Nephron progenitor cell (in vitro differentiated cells): ENCODE measurements at regions not wholly inside any gene's neighbourhood (a gene's known extent, or its start where the extent isn't known, plus 50 kb on each side); places are given as distances from the start of the nearest gene placed in this dataset.

Source experiments
- DNase-seq: peaks from one replicate; pipeline ENCODE4 v3.0.0; 2021
- H3K27ac Mint-ChIP-seq: 2 replicates; pipeline ENCODE4 v1.8.0; 2021; ENCODE audit warnings: mild to moderate bottlenecking, moderate library complexity, mixed read lengths
- H3K27me3 Mint-ChIP-seq: 2 replicates; pipeline ENCODE4 v1.8.0; 2021; ENCODE audit warnings: mild to moderate bottlenecking, low read depth, mixed read lengths; ENCODE audit not compliant: poor library complexity
- H3K36me3 Mint-ChIP-seq: 2 replicates; pipeline ENCODE4 v1.8.0; 2021; ENCODE audit warnings: low read depth, mixed read lengths
- H3K4me1 Mint-ChIP-seq: 2 replicates; pipeline ENCODE4 v1.8.0; 2021; ENCODE audit warnings: mixed read lengths
- H3K4me3 Mint-ChIP-seq: 2 replicates; pipeline ENCODE4 v1.8.0; 2021; ENCODE audit warnings: mild to moderate bottlenecking, moderate library complexity, mixed read lengths
- H3K9me3 Mint-ChIP-seq: 2 replicates; pipeline ENCODE4 v1.8.0; 2021; ENCODE audit warnings: mild to moderate bottlenecking, moderate library complexity, mixed read lengths
- TF ChIP-seq, protein P1 (sequence below): fragments of 200-600 bp; sonication (generic); IDR thresholded peaks from 2 replicates; pipeline ENCODE4 v1.5.0; 2021; ENCODE audit warnings: antibody characterized with exemption

DNA sequence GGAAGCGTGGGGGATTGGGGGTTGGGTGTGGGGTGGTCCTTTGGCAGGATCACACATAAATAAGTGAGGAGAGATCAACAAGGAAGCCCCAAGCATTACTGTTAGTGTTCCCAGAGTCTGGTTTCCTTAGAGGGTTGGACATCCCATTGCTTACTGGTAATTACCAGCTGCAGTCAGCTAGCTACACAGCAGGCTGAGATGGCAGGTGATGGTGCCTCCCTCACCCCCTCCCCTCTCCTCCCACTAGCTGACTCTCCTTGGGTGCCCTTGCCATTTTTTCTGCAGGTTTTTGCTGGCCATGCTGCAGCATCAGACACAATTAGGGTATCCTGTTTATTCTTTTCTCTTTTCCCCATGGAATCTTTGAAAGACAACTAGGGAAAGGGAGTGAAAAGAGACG lies 107.5 kb upstream of the TLR4 start:
- Mint-ChIP-seq H3K27me3 (peaks cover 11% of the 10 kb centered on the region), H3K36me3 (peaks cover 6% of the 10 kb centered on the region), H3K9me3 (peaks cover 24% of the 10 kb centered on the region), H3K4me3 (no peak overlapping the region), H3K27ac (no peak overlapping the region), H3K4me1 (peaks cover 30% of the 10 kb centered on the region)
- DNase-seq: no peak
- TF ChIP-seq, protein P1, sequence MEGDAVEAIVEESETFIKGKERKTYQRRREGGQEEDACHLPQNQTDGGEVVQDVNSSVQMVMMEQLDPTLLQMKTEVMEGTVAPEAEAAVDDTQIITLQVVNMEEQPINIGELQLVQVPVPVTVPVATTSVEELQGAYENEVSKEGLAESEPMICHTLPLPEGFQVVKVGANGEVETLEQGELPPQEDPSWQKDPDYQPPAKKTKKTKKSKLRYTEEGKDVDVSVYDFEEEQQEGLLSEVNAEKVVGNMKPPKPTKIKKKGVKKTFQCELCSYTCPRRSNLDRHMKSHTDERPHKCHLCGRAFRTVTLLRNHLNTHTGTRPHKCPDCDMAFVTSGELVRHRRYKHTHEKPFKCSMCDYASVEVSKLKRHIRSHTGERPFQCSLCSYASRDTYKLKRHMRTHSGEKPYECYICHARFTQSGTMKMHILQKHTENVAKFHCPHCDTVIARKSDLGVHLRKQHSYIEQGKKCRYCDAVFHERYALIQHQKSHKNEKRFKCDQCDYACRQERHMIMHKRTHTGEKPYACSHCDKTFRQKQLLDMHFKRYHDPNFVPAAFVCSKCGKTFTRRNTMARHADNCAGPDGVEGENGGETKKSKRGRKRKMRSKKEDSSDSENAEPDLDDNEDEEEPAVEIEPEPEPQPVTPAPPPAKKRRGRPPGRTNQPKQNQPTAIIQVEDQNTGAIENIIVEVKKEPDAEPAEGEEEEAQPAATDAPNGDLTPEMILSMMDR: no peak

DNA sequence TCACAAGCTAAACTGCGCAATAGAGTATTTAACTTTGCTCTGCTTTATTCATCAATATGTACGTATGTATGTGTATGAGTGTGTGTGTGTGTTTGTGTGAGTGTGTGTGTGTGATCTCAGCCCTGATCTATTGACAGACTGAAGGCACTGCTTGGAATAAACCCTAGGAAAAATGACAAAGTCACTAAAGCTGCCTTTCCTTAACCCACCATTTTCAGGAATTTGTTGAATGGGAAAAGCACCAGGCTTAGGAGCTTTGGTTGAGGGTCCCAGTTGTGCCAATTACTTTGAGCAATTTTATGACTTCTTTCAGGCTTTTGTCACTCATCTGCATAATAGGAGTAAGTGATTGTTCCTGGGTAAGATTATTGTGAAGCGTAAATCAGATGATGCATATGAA lies 108.6 kb upstream of the TLR4 start:
- Mint-ChIP-seq H3K27ac (peak overlapping the region; percentile 31), H3K4me3 (no peak overlapping the region), H3K36me3 (no peaks in the 10 kb centered on the region), H3K9me3 (peaks cover 14% of the 10 kb centered on the region), H3K4me1 (peaks cover 30% of the 10 kb centered on the region), H3K27me3 (peaks cover 9% of the 10 kb centered on the region)
- DNase-seq: no peak
- TF ChIP-seq, protein P1: no peak

DNA sequence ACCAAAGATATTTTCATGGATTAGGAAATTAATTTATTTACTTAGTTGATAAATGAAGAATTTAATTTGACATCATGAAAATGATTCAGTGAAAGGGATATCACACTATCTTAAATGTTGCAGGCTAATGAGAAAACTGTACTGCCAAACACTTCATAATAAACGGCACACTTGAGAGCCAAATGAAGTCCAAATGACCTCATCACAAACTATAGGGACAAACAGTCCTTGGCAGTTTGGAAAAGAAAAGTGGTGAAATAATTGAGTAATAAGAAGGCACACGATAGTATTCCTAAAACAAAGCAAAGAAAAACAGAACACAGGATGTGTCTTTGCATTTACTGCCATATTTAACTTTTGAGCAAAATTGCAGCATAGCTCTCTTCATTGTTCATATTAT lies 116.9 kb upstream of the TLR4 start:
- Mint-ChIP-seq H3K36me3 (no peaks in the 10 kb centered on the region), H3K4me3 (no peak overlapping the region)

DNA sequence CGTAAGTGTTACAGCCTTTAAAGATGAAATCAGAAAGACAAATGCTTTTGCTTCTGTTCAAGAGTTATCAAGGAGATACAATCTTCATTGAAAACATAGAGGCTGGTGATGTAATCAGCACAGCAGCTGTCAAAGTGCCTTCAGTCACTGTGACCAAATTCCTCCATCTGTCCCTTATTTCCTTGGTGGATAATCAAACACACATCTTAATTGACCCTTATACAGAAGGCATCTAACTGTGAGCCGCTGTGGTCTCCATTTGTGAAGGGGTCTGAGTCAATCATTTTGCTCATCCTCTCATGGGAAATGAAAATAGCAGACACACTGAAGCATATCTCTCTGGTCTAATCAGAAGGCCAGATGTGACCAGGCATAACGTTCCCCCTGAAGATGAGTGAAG lies 130.1 kb upstream of the TLR4 start:
- H3K27ac Mint-ChIP-seq: no peak overlapping the region
- peaks cover 4% of the 10 kb centered on the region for H3K9me3 Mint-ChIP-seq
- no peaks in the 10 kb centered on the region for H3K27me3 Mint-ChIP-seq
- no peaks in the 10 kb centered on the region for H3K4me1 Mint-ChIP-seq
- no peak overlapping the region for H3K4me3 Mint-ChIP-seq
- no peak for DNase-seq
- no peaks in the 10 kb centered on the region for H3K36me3 Mint-ChIP-seq
- TF ChIP-seq, protein P1: no peak

More for the DNA sequence above, 116.9 kb upstream of the TLR4 start:
- DNase-seq: no peak
- Mint-ChIP-seq H3K27ac (no peak overlapping the region), H3K9me3 (peaks cover 13% of the 10 kb centered on the region), H3K4me1 (no peaks in the 10 kb centered on the region), H3K27me3 (peaks cover 7% of the 10 kb centered on the region)
- TF ChIP-seq, protein P1: no peak

DNA sequence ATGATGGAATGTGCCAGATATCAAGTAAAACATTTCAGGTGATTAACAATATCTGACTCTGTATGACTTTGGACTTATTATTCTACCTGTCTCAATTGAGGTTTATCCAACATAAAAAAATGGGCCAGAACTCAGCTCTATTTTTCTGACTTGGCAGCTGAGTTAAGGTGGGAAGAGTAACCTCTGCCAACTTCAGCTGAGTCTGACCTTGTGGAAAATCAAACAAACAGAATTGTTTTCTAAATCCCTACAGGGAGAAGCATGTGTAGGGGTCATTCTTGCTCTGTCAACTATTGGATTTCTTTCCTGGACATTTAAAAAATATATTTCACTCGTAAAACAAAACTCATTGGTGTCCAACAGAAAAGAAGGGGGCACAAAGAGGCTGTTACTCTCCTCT lies 139.4 kb upstream of the TLR4 start:
- TF ChIP-seq, protein P1: no peak
- no peak for DNase-seq
- H3K9me3 Mint-ChIP-seq: peaks cover 7% of the 10 kb centered on the region
- no peak overlapping the region for H3K4me3 Mint-ChIP-seq
- H3K27ac Mint-ChIP-seq: no peak overlapping the region
- no peaks in the 10 kb centered on the region for H3K36me3 Mint-ChIP-seq
- peaks cover 3% of the 10 kb centered on the region for H3K27me3 Mint-ChIP-seq
- H3K4me1 Mint-ChIP-seq: peaks cover 27% of the 10 kb centered on the region

DNA sequence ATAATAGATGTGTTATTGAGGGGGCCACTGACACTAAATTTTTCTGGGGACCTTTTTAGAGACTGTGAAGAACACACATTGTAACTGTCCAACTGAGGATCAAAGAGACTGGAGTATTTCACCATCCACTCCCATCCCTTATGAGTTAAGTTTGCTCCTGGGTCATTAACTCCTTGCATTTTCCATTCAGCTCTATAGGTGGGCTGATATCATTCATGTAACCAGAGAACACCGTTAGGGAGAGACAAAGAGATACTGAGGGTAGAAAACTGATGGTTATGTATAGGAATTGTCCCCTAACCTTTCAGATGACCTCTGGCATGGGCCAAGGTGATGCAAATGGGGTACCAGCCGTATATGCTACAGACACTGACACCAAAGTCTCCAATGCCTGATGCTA lies 142.4 kb upstream of the TLR4 start:
- Mint-ChIP-seq H3K4me3 (no peak overlapping the region), H3K4me1 (peaks cover 27% of the 10 kb centered on the region), H3K9me3 (peaks cover 7% of the 10 kb centered on the region), H3K36me3 (no peaks in the 10 kb centered on the region), H3K27ac (no peak overlapping the region), H3K27me3 (peaks cover 3% of the 10 kb centered on the region)
- TF ChIP-seq, protein P1: no peak
- DNase-seq: no peak
